ENCODE measurements at regions not wholly inside any gene's neighbourhood (a gene's known extent, or its start where the extent isn't known, plus 50 kb on each side); places are given as distances from the start of the nearest gene placed in this dataset.

DNA sequence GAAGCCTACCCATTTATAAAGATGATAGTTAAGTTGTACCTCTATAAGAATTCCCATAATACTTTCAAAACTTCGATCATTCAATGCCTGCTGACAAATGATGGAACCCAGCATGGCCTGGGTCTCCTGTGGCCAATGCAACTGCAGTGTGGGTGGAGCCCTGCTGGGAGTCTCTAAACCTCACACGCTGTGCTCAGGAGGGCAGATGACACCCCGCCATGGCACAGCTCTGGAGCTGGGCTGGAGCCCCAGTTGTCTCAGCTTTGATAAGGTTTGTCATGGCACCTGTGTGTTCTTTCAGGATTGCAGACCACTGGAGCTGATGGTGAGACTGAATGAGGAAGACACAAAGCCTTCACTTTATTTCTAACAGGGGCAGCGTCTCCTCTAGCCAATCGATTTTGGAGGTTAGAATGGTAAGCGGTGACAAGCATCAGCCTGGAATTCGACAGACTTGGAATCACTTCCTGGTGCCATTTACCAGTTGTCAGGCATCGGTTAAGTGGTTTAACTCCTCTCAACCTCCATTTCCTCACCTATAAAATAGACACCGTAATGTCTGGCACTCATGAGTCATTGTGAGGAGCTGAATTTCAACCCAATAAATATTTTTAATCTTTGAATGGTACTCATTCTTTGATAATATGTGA is 383.6 kb upstream of the SALL3 start:
- TF ChIP-seq, protein P1, sequence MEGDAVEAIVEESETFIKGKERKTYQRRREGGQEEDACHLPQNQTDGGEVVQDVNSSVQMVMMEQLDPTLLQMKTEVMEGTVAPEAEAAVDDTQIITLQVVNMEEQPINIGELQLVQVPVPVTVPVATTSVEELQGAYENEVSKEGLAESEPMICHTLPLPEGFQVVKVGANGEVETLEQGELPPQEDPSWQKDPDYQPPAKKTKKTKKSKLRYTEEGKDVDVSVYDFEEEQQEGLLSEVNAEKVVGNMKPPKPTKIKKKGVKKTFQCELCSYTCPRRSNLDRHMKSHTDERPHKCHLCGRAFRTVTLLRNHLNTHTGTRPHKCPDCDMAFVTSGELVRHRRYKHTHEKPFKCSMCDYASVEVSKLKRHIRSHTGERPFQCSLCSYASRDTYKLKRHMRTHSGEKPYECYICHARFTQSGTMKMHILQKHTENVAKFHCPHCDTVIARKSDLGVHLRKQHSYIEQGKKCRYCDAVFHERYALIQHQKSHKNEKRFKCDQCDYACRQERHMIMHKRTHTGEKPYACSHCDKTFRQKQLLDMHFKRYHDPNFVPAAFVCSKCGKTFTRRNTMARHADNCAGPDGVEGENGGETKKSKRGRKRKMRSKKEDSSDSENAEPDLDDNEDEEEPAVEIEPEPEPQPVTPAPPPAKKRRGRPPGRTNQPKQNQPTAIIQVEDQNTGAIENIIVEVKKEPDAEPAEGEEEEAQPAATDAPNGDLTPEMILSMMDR (IDR thresholded peaks at IDR 0.05; ENCODE audit: unreplicated experiment), result no peak
- H3K4me3 Mint-ChIP-seq (ENCODE audit: low read depth), result no peak overlapping the region
- H3K27me3 Mint-ChIP-seq, result peaks cover 7% of the 10 kb centered on the region
- no peaks in the 10 kb centered on the region for H3K4me1 Mint-ChIP-seq (ENCODE audit: low read depth)
- no peaks in the 10 kb centered on the region for H3K36me3 Mint-ChIP-seq (ENCODE audit: insufficient read depth)
- DNase-seq (ENCODE audit: low spot score, unreplicated experiment), result peak; percentile 2
- H3K9me3 Mint-ChIP-seq (ENCODE audit: low read depth), result peaks cover 16% of the 10 kb centered on the region
- no peak overlapping the region for H3K27ac Mint-ChIP-seq

GRCh38 chr18:78596794-78597345 is 382.7 kb upstream of the SALL3 start:
- Mint-ChIP-seq H3K36me3 (ENCODE audit: insufficient read depth) (no peaks in the 10 kb centered on the region), H3K4me3 (ENCODE audit: low read depth) (no peak overlapping the region), H3K4me1 (ENCODE audit: low read depth) (no peaks in the 10 kb centered on the region), H3K27me3 (peaks cover 7% of the 10 kb centered on the region), H3K9me3 (ENCODE audit: low read depth) (peaks cover 16% of the 10 kb centered on the region), H3K27ac (no peak overlapping the region)
- no peak for DNase-seq (ENCODE audit: low spot score, unreplicated experiment)
- TF ChIP-seq, protein P1 (IDR thresholded peaks at IDR 0.05; ENCODE audit: unreplicated experiment), result no peak

DNA sequence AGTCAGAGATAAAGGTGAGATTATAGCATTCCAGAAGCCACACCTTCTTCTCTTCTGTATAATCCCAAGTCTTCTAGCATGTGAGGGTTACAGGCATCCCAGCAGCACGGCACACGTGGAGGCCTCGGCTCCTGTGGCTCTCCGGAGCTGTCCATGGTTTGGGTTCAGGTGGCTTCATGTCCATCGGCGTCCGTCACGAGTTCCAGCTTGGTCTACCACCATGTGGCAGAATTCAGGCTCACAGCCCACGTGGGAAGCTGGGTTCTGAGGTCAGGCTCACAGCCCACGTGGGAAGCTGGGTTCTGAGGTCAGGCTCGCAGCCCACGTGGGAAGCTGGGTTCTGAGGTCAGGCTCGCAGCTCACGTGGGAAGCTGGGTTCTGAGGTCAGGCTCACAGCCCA is 378.3 kb upstream of the SALL3 start:
- Mint-ChIP-seq H3K4me3 (ENCODE audit: low read depth) (no peak overlapping the region), H3K4me1 (ENCODE audit: low read depth) (no peaks in the 10 kb centered on the region), H3K9me3 (ENCODE audit: low read depth) (peaks cover 4% of the 10 kb centered on the region), H3K36me3 (ENCODE audit: insufficient read depth) (no peaks in the 10 kb centered on the region), H3K27me3 (peaks cover 11% of the 10 kb centered on the region), H3K27ac (no peak overlapping the region)
- no peak for DNase-seq (ENCODE audit: low spot score, unreplicated experiment)
- TF ChIP-seq, protein P1 (IDR thresholded peaks at IDR 0.05; ENCODE audit: unreplicated experiment), result no peak

DNA sequence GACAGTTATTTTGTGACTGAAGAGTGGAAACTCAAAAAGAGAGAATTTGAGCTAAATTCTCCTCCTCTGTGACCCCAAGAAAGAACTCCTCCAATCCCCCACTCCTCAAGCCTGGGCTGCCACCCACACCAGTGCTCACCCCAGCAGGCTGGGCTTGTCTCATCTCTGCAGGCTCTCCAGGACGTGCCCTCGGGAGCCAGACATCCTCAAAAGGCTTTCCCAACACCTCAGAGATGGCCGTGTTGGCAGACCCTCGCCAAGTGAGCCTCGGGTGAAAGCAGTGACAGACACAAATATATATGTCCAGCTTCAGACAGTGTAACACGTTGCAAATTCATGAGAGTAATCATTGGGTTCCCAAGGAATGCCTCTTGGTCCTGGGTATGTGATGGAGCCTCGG is 377.7 kb upstream of the SALL3 start:
- Mint-ChIP-seq H3K27ac (no peak overlapping the region), H3K27me3 (peaks cover 11% of the 10 kb centered on the region), H3K4me3 (ENCODE audit: low read depth) (no peak overlapping the region), H3K36me3 (ENCODE audit: insufficient read depth) (no peaks in the 10 kb centered on the region), H3K9me3 (ENCODE audit: low read depth) (peaks cover 4% of the 10 kb centered on the region), H3K4me1 (ENCODE audit: low read depth) (no peaks in the 10 kb centered on the region)
- DNase-seq (ENCODE audit: low spot score, unreplicated experiment), result no peak
- TF ChIP-seq, protein P1 (IDR thresholded peaks at IDR 0.05; ENCODE audit: unreplicated experiment), result no peak

GRCh38 chr18:78602430-78602829 is 377.2 kb upstream of the SALL3 start:
- Mint-ChIP-seq H3K27ac (no peak overlapping the region), H3K9me3 (ENCODE audit: low read depth) (peaks cover 4% of the 10 kb centered on the region), H3K36me3 (ENCODE audit: insufficient read depth) (no peaks in the 10 kb centered on the region), H3K4me3 (ENCODE audit: low read depth) (no peak overlapping the region), H3K27me3 (peaks cover 11% of the 10 kb centered on the region), H3K4me1 (ENCODE audit: low read depth) (no peaks in the 10 kb centered on the region)
- DNase-seq (ENCODE audit: low spot score, unreplicated experiment), result no peak
- TF ChIP-seq, protein P1 (IDR thresholded peaks at IDR 0.05; ENCODE audit: unreplicated experiment), result no peak
